ENCODE measurements at regions not wholly inside any gene's neighbourhood (a gene's known extent, or its start where the extent isn't known, plus 50 kb on each side); places are given as distances from the start of the nearest gene placed in this dataset.

- TF ChIP-seq CTCF (IDR thresholded peaks at IDR 0.05; ENCODE audit: low read depth, low read length, missing control alignments): no peak
- no peak for DNase-seq (ENCODE audit: extremely low read depth, low read depth)
- H3K4me3 ChIP-seq (replicated peaks; ENCODE audit: low read depth, low read length): no peak overlapping the region
Measured at GRCh38 chr20:12305188-12305950, 387.7 kb downstream of the BTBD3 start.

- H3K4me3 ChIP-seq (replicated peaks; ENCODE audit: low read depth, low read length): no peak overlapping the region
- no peak for TF ChIP-seq CTCF (IDR thresholded peaks at IDR 0.05; ENCODE audit: low read depth, low read length, missing control alignments)
- no peak for DNase-seq (ENCODE audit: extremely low read depth, low read depth)
Measured at GRCh38 chr20:12306107-12306506, 388.4 kb downstream of the BTBD3 start.

GRCh38 chr20:12311094-12311865 is 393.6 kb downstream of the BTBD3 start:
- TF ChIP-seq CTCF (IDR thresholded peaks at IDR 0.05; ENCODE audit: low read depth, low read length, missing control alignments): no peak
- H3K4me3 ChIP-seq (replicated peaks; ENCODE audit: low read depth, low read length): no peak overlapping the region

GRCh38 chr20:12315652-12316051 is 398.0 kb downstream of the BTBD3 start:
- no peak for TF ChIP-seq CTCF (IDR thresholded peaks at IDR 0.05; ENCODE audit: low read depth, low read length, missing control alignments)
- no peak for DNase-seq (ENCODE audit: extremely low read depth, low read depth)
- no peak overlapping the region for H3K4me3 ChIP-seq (replicated peaks; ENCODE audit: low read depth, low read length)

More at GRCh38 chr20:12311094-12311865, 393.6 kb downstream of the BTBD3 start:
- no peak for DNase-seq (ENCODE audit: extremely low read depth, low read depth)

GRCh38 chr20:12316794-12317193 is 399.1 kb downstream of the BTBD3 start:
- no peak overlapping the region for H3K4me3 ChIP-seq (replicated peaks; ENCODE audit: low read depth, low read length)
- no peak for DNase-seq (ENCODE audit: extremely low read depth, low read depth)
- TF ChIP-seq CTCF (IDR thresholded peaks at IDR 0.05; ENCODE audit: low read depth, low read length, missing control alignments): no peak

GRCh38 chr20:12317433-12317832 is 399.7 kb downstream of the BTBD3 start:
- DNase-seq (ENCODE audit: extremely low read depth, low read depth): no peak
- no peak for TF ChIP-seq CTCF (IDR thresholded peaks at IDR 0.05; ENCODE audit: low read depth, low read length, missing control alignments)
- no peak overlapping the region for H3K4me3 ChIP-seq (replicated peaks; ENCODE audit: low read depth, low read length)
